ENCODE measurements at regions not wholly inside any gene's neighbourhood (a gene's known extent, or its start where the extent isn't known, plus 50 kb on each side); places are given as distances from the start of the nearest gene placed in this dataset.

- DNase-seq = no peak
- H3K9me3 ChIP-seq = no peaks in the 10 kb centered on the region
- H3K27ac ChIP-seq = no peak overlapping the region
- no peak for TF ChIP-seq EP300 (IDR thresholded peaks at IDR 0.05)
- no peak for TF ChIP-seq POLR2AphosphoS5 (IDR thresholded peaks at IDR 0.05)
- TF ChIP-seq POLR2A (IDR thresholded peaks at IDR 0.05) = no peak
- TF ChIP-seq CTCF (IDR thresholded peaks at IDR 0.05) = no peak
- H3K4me3 ChIP-seq = no peak overlapping the region
- WGBS, 2 donors = 72 to 75% methylated on average over 5 of the region's 5 CpGs
- intact Hi-C loops (cut with DNase I) = no loop called here
- no peaks in the 10 kb centered on the region for H3K36me3 ChIP-seq
- no peaks in the 10 kb centered on the region for H3K4me1 ChIP-seq
- no peaks in the 10 kb centered on the region for H3K27me3 ChIP-seq
Observed at GRCh38 chr18:73549236-73549635, 598.4 kb downstream of the FBXO15 start.

DNA sequence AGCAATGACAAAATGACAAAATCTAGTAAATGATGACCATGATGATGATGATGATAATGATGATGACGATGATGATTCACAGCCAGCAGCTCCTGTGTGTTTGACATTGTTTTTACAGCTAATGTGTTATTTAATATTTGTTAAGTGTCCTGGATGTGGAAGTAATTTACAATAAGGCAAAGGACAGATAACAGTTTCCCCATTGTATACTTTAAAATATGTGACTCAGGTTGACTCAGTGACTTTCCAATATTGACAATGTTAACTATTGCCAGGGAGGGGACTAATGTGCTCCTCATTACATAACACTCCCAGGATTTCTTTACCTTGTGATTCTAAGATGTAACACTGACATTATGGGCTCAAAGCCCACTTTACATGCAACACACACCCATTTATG is 602.2 kb downstream of the FBXO15 start:
- H3K4me3 ChIP-seq = no peak overlapping the region
- H3K9me3 ChIP-seq = no peaks in the 10 kb centered on the region
- intact Hi-C loops (cut with DNase I) = no loop called here

DNA sequence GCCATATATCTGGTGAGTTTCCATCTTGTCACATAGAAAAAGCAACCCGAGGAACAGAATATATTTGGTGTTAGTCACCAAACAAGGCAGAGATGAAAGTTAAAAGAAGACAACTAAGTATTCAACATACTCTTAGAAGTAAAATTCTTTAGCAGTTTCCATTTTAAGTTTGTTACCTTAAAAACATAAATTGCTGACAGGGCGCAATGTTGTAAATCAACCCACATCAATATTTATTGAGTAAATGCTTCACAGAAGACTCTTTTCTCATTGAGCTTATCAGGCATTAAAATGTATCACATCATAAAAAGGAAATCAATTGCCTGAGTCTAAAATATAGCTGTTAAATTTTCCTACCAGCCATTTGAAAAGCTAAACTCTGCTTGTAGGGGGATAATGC is 603.0 kb downstream of the FBXO15 start:
- WGBS, 2 donors = 86 to 88% methylated on average over 2 of the region's 2 CpGs
- DNase-seq = no peak

More for the DNA sequence above, 602.2 kb downstream of the FBXO15 start:
- Histone ChIP-seq H3K27me3 (no peaks in the 10 kb centered on the region), H3K4me1 (no peaks in the 10 kb centered on the region), H3K36me3 (no peaks in the 10 kb centered on the region), H3K27ac (no peak overlapping the region)
- DNase-seq = no peak
- TF ChIP-seq POLR2A (IDR thresholded peaks at IDR 0.05) (no peak), EP300 (IDR thresholded peaks at IDR 0.05) (no peak), POLR2AphosphoS5 (IDR thresholded peaks at IDR 0.05) (no peak), CTCF (IDR thresholded peaks at IDR 0.05) (no peak)
- WGBS, 2 donors = 0 to 31% methylated on average over 1 of the region's 1 CpG

GRCh38 chr18:73544032-73544431 is 603.6 kb downstream of the FBXO15 start:
- 16 to 77% methylated on average over 1 of the region's 1 CpG for WGBS, 2 donors
- Histone ChIP-seq H3K9me3 (no peaks in the 10 kb centered on the region), H3K27ac (no peak overlapping the region), H3K36me3 (no peaks in the 10 kb centered on the region), H3K4me3 (no peak overlapping the region), H3K4me1 (no peaks in the 10 kb centered on the region), H3K27me3 (no peaks in the 10 kb centered on the region)
- DNase-seq = no peak
- intact Hi-C loops (cut with DNase I) = no loop called here
- TF ChIP-seq POLR2AphosphoS5 (IDR thresholded peaks at IDR 0.05) (no peak), POLR2A (IDR thresholded peaks at IDR 0.05) (no peak), EP300 (IDR thresholded peaks at IDR 0.05) (no peak), CTCF (IDR thresholded peaks at IDR 0.05) (no peak)

More for the DNA sequence above, 603.0 kb downstream of the FBXO15 start:
- H3K36me3 ChIP-seq = no peaks in the 10 kb centered on the region
- H3K27me3 ChIP-seq = no peaks in the 10 kb centered on the region
- intact Hi-C loops (cut with DNase I) = no loop called here
- TF ChIP-seq EP300 (IDR thresholded peaks at IDR 0.05) = no peak
- no peak for TF ChIP-seq POLR2AphosphoS5 (IDR thresholded peaks at IDR 0.05)
- no peak overlapping the region for H3K27ac ChIP-seq
- H3K9me3 ChIP-seq = no peaks in the 10 kb centered on the region
- no peaks in the 10 kb centered on the region for H3K4me1 ChIP-seq
- no peak overlapping the region for H3K4me3 ChIP-seq

DNA sequence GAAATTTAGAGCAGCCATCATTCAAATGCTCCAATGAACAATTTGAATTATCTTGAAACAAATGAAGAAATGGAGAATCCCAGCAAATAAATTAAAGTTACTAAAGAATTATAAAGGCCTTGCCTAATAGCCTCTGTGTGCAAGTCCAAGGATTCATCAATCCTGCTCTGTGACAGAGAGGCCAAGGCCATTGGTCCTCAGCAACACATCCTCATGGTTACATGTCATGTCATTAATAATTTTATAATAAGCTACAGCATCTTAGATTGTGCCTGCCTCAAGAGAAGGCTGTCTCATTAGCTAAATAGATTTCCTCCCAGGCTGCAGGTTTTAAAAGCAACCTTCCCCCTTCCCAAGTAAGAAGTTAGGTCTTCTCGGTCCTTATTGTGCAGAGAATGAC is 611.6 kb downstream of the FBXO15 start:
- intact Hi-C loops (cut with DNase I) = no loop called here
- no peak overlapping the region for H3K4me3 ChIP-seq

More for the DNA sequence above, 611.6 kb downstream of the FBXO15 start:
- TF ChIP-seq POLR2A (IDR thresholded peaks at IDR 0.05) (no peak), EP300 (IDR thresholded peaks at IDR 0.05) (no peak), CTCF (IDR thresholded peaks at IDR 0.05) (no peak), POLR2AphosphoS5 (IDR thresholded peaks at IDR 0.05) (no peak)
- Histone ChIP-seq H3K27ac (no peak overlapping the region), H3K4me1 (no peaks in the 10 kb centered on the region), H3K27me3 (no peaks in the 10 kb centered on the region), H3K9me3 (no peaks in the 10 kb centered on the region), H3K36me3 (no peaks in the 10 kb centered on the region)
- 45 to 100% methylated on average over 1 of the region's 1 CpG for WGBS, 2 donors
- DNase-seq = no peak
